LNCaP clone FGC (cell line): ENCODE measurements at regions not wholly inside any gene's neighbourhood (a gene's known extent, or its start where the extent isn't known, plus 50 kb on each side); places are given as distances from the start of the nearest gene placed in this dataset.

ENCODE experiments used
- DNase-seq: peaks from one replicate; pipeline ENCODE4 v3.0.0-alpha.2; 2011; ENCODE audit warnings: low read depth
- H3K4me3 ChIP-seq: 2 replicates; pipeline ENCODE4 v1.5.1; 2011; ENCODE audit warnings: mild to moderate bottlenecking, low read depth, low read length, control low read depth
- CTCF ChIP-seq: IDR thresholded peaks from 2 replicates; pipeline ENCODE4 v1.5.1; 2012; ENCODE audit warnings: mild to moderate bottlenecking; ENCODE audit not compliant: control insufficient read depth, insufficient read depth; ENCODE audit errors: extremely low read depth

GRCh38 chr18:67426486-67426885, 90.0 kb downstream of the DSEL start:
- no peak for TF ChIP-seq CTCF
- H3K4me3 ChIP-seq: no peak overlapping the region
- DNase-seq: no peak

GRCh38 chr18:67425672-67426071, 90.8 kb downstream of the DSEL start:
- TF ChIP-seq CTCF: no peak
- DNase-seq: no peak
- H3K4me3 ChIP-seq: no peak overlapping the region

- TF ChIP-seq CTCF: no peak
- no peak overlapping the region for H3K4me3 ChIP-seq
- no peak for DNase-seq
Measured at GRCh38 chr18:67421651-67422050, 94.9 kb downstream of the DSEL start.

- no peak for TF ChIP-seq CTCF
- no peak for DNase-seq
- no peak overlapping the region for H3K4me3 ChIP-seq
Measured at GRCh38 chr18:67417864-67418523, 98.5 kb downstream of the DSEL start.

- peak overlapping the region; percentile 19; the same call in 1 of the 2 replicates for H3K4me3 ChIP-seq
- peak; percentile 59 for DNase-seq
- no peak for TF ChIP-seq CTCF
Measured at GRCh38 chr18:67411116-67411515, 105.4 kb downstream of the DSEL start.

- TF ChIP-seq CTCF: no peak
- DNase-seq: peak; percentile 30
- no peak overlapping the region; the same call in 1 of the 2 replicates for H3K4me3 ChIP-seq
Measured at GRCh38 chr18:67410075-67411070, 106.1 kb downstream of the DSEL start.
